Right cardiac atrium (tissue), 5 donors: ENCODE measurements at regions not wholly inside any gene's neighbourhood (a gene's known extent, or its start where the extent isn't known, plus 50 kb on each side); places are given as distances from the start of the nearest gene placed in this dataset.

Experiments
- ATAC-seq, 2 donors: fragments of 200-7000 bp; cut with Tn5 transposase; one replicate each; pipeline versions ENCODE4 v1.8.0 to v1.9.1; 2020; ENCODE audit warnings: moderate library complexity in 2 of 2, mild to moderate bottlenecking in 1 of 2
- DNase-seq, 3 donors: peaks; one replicate each; pipeline ENCODE4 v3.0.0-alpha.2; 2020
- H3K27ac ChIP-seq: one replicate; pipeline ENCODE4 v1.5.1; 2013; ENCODE audit warnings: mild to moderate bottlenecking, low read length, control low read depth, moderate library complexity
- H3K27me3 ChIP-seq: one replicate; pipeline ENCODE4 v1.6.1; 2013; ENCODE audit not compliant: control insufficient read depth, insufficient read depth
- H3K4me1 ChIP-seq: one replicate; pipeline ENCODE4 v1.6.1; 2013; ENCODE audit warnings: low read length; ENCODE audit not compliant: control insufficient read depth, insufficient read depth
- H3K4me3 ChIP-seq: one replicate; pipeline ENCODE4 v1.5.1; 2013; ENCODE audit warnings: low read length, control low read depth
- H3K9me3 ChIP-seq: one replicate; pipeline ENCODE4 v1.6.1; 2013; ENCODE audit warnings: low read length; ENCODE audit not compliant: control insufficient read depth
- WGBS: extraction: QIAGEN DNeasy Blood & Tissue Kit; methylation state at CpG from one replicate; pipeline ENCODE4 v1.1.7; 2013; 5-methylcytosine and 5-hydroxymethylcytosine counted together
- intact Hi-C, 4 donors: fragments of 100-400 bp; cut with DNase I; formaldehyde crosslinking; loops; one replicate each; pipeline versions ENCODE4 v1.11.0 to v1.14.0; 2022 to 2023
- donor health status: healthy with polysubstance abuse.
- donor health status: DM: no; HTN: yes; CAD: no.
- donor health status: DM: no; HTN: no; CAD: no.
- donor health status: DM: no; HTN: yes; CAD: no; lungs with severe emphysema.
- donor health status: DM: yes; HTN: yes; CAD: no.

DNA sequence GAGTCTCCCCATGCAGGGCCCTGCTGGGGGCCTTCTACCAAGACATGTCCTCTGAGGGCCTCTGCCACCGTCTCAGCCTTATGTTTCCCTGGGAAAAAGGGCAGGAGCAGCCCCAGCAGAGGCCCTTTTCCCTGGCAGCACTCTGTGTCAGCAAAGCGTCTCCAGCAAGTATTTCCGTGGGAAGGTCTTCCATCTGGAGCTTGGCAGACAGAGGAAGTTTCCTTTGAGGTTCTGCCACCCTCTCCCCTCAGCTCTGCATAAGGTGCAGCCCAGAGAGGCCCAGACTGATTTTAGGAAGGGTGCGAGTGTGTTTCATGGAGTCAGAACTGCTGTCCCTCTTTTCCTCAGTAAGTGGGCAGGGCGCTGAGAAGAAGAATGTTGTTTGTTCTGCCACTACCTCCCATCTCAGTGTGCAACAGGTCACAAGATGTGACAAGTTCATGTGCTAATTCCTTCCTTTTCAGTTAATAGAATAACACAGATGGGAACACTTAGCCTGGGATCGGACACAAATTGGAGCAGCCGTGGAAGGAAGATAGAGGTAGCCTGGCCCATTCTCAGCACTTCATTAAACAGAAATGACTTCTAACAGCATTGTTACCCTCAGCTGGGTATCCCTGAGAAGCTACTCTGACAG, 784.4 kb downstream of the MAFB start:
- WGBS: 68% methylated on average over 7 of the region's 7 CpGs
- Histone ChIP-seq H3K4me3 (no peak overlapping the region), H3K9me3 (no peaks in the 10 kb centered on the region), H3K27me3 (no peaks in the 10 kb centered on the region), H3K4me1 (no peaks in the 10 kb centered on the region), H3K27ac (no peak overlapping the region)
- intact Hi-C loops: no loop called here
- DNase-seq: peak in 2 of 3 donors; percentile 12 to 36
- peak in 1 of 2 donors; percentile 47 for ATAC-seq

- Histone ChIP-seq H3K9me3 (no peaks in the 10 kb centered on the region), H3K4me1 (no peaks in the 10 kb centered on the region), H3K4me3 (no peak overlapping the region), H3K27ac (no peak overlapping the region), H3K27me3 (no peaks in the 10 kb centered on the region)
- WGBS: 79% methylated on average over 10 of the region's 10 CpGs
- ATAC-seq (no peak), DNase-seq (peak in 1 of 3 donors; percentile 14)
- intact Hi-C loops: no loop called here
These were observed 785.1 kb downstream of the MAFB start for GRCh38 chr20:39903806-39904465.

- H3K4me3 ChIP-seq: no peak overlapping the region
- no peak overlapping the region for H3K27ac ChIP-seq
- WGBS: 86% methylated on average over 1 of the region's 1 CpG
- no peaks in the 10 kb centered on the region for H3K4me1 ChIP-seq
- no peaks in the 10 kb centered on the region for H3K27me3 ChIP-seq
- H3K9me3 ChIP-seq: no peaks in the 10 kb centered on the region
- ATAC-seq (no peak), DNase-seq (no peak)
- intact Hi-C loops: no loop called here
These were observed 789.2 kb downstream of the MAFB start for GRCh38 chr20:39899881-39900280.

GRCh38 chr20:39898467-39898852, 790.6 kb downstream of the MAFB start:
- no peak overlapping the region for H3K27ac ChIP-seq
- 60% methylated on average over 2 of the region's 2 CpGs for WGBS
- ATAC-seq (no peak), DNase-seq (no peak)
- intact Hi-C loops: no loop called here
- H3K4me3 ChIP-seq: no peak overlapping the region
- H3K4me1 ChIP-seq: no peaks in the 10 kb centered on the region
- H3K27me3 ChIP-seq: no peaks in the 10 kb centered on the region
- H3K9me3 ChIP-seq: no peaks in the 10 kb centered on the region

DNA sequence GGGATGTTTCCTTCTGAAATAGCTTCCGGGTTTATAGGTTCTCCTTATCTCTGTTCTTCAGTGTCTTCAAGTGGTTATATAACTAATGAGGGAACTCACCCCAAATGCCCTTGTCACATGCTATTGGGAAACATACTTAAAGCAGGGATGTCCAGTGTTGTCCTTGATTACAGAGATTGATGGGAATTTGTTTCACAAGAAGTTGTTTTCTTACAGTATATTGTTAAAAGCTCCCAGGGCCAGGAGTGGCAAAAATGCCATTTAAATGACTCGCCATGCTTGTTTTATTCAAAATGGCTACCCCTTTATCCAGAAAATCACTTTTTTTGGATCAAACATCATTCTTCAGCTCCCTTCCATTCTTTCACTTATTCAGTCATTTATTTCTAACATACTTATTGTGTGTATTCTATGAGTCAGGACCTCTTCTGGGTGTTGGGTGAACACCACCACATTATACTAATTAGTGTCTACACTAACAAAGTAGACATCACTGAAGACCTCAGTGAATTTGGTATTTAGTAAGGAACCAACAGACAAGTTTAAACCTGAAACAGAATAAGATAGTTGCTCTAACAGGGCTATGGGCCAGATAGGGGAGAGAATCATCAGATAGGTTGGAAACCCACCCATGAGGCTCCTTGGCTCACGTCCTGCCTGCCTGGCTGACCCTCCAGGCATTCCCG, 791.1 kb downstream of the MAFB start:
- WGBS: 69% methylated on average over 4 of the region's 4 CpGs
- ATAC-seq (no peak), DNase-seq (no peak)
- Histone ChIP-seq H3K4me3 (no peak overlapping the region), H3K9me3 (no peaks in the 10 kb centered on the region), H3K27me3 (no peaks in the 10 kb centered on the region), H3K4me1 (no peaks in the 10 kb centered on the region), H3K27ac (no peak overlapping the region)
- intact Hi-C loops: no loop called here

GRCh38 chr20:39897058-39897457, 792.0 kb downstream of the MAFB start:
- Histone ChIP-seq H3K4me1 (no peaks in the 10 kb centered on the region), H3K9me3 (no peaks in the 10 kb centered on the region), H3K27me3 (no peaks in the 10 kb centered on the region), H3K4me3 (no peak overlapping the region), H3K27ac (no peak overlapping the region)
- DNase-seq: no peak
- WGBS: 82% methylated on average over 3 of the region's 3 CpGs
- no peak for ATAC-seq
- intact Hi-C loops: no loop called here

GRCh38 chr20:39894067-39894466, 795.0 kb downstream of the MAFB start:
- no peak for DNase-seq
- 75% methylated on average over 2 of the region's 2 CpGs for WGBS
- Histone ChIP-seq H3K27me3 (no peaks in the 10 kb centered on the region), H3K9me3 (no peaks in the 10 kb centered on the region), H3K4me1 (no peaks in the 10 kb centered on the region), H3K27ac (no peak overlapping the region), H3K4me3 (no peak overlapping the region)
- no peak for ATAC-seq
- intact Hi-C loops: no loop called here

DNA sequence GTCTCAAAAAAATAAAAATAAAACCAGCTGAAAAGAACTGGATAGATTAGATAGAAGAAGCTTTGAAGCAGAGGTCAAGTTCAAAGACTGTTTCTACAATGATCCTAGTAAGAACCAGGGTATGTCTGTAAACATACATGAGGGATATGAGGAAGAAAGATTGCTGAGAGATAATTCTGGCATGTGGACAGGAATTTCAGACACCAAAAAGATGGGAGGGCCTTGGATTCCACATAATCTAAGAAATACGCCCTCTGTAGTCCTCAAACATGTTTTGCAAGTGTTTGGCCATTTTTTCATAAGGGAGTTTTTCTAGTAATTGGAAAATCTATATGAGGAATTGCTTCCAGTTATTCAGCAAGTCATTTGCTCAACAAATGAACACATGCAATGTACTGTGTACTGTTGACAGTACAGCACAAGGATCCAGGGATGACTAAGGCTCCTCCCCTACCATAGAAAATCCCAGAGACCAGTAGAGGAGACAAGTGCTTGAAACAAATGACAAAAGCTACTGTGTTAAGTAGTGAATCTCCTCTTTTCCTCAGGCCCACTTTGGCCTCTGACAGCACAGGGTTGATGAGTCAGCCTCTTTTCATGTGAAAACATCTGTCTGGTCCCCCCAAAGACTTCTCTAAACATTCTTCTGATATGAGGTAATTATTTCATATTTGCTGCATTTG, 795.9 kb downstream of the MAFB start:
- Histone ChIP-seq H3K27ac (no peak overlapping the region), H3K9me3 (no peaks in the 10 kb centered on the region), H3K4me1 (no peaks in the 10 kb centered on the region), H3K27me3 (no peaks in the 10 kb centered on the region), H3K4me3 (no peak overlapping the region)
- no peak for ATAC-seq
- DNase-seq: no peak
- intact Hi-C loops: no loop called here
- WGBS: 66% methylated on average over 1 of the region's 1 CpG

GRCh38 chr20:39890697-39891096, 798.3 kb downstream of the MAFB start:
- H3K9me3 ChIP-seq: no peaks in the 10 kb centered on the region
- no peaks in the 10 kb centered on the region for H3K27me3 ChIP-seq
- intact Hi-C loops: no loop called here
- 96% methylated on average over 1 of the region's 1 CpG for WGBS
- no peak for DNase-seq
- no peaks in the 10 kb centered on the region for H3K4me1 ChIP-seq
- ATAC-seq: no peak
- H3K27ac ChIP-seq: no peak overlapping the region
- no peak overlapping the region for H3K4me3 ChIP-seq

- no peak for DNase-seq
- intact Hi-C loops: loop anchor here in 2 of 4 donors (10.0 kb wide), 2 partner anchors 796 to 806 kb away; partner anchors contain the start of gene MAFB (in 1 of the 2)
These were observed 800.7 kb downstream of the MAFB start for GRCh38 chr20:39888310-39888709.

More at GRCh38 chr20:39888310-39888709, 800.7 kb downstream of the MAFB start:
- no peak for ATAC-seq
- no peak overlapping the region for H3K27ac ChIP-seq
- no peaks in the 10 kb centered on the region for H3K4me1 ChIP-seq
- no peaks in the 10 kb centered on the region for H3K9me3 ChIP-seq
- 71% methylated on average over 2 of the region's 2 CpGs for WGBS
- no peaks in the 10 kb centered on the region for H3K27me3 ChIP-seq
- no peak overlapping the region for H3K4me3 ChIP-seq
